GM10266 (cell line): ENCODE measurements at regions not wholly inside any gene's neighbourhood (a gene's known extent, or its start where the extent isn't known, plus 50 kb on each side); places are given as distances from the start of the nearest gene placed in this dataset.

Source experiments
- DNase-seq: peaks from one replicate; pipeline ENCODE4 v3.0.0; 2012; ENCODE audit errors: extremely low spot score
- TF ChIP-seq, protein P1 (sequence below): IDR thresholded peaks from 2 replicates; pipeline ENCODE4 v1.5.1; 2012; ENCODE audit warnings: mild to moderate bottlenecking, low read depth; ENCODE audit not compliant: control insufficient read depth, insufficient read depth; ENCODE audit errors: missing control alignments

DNA sequence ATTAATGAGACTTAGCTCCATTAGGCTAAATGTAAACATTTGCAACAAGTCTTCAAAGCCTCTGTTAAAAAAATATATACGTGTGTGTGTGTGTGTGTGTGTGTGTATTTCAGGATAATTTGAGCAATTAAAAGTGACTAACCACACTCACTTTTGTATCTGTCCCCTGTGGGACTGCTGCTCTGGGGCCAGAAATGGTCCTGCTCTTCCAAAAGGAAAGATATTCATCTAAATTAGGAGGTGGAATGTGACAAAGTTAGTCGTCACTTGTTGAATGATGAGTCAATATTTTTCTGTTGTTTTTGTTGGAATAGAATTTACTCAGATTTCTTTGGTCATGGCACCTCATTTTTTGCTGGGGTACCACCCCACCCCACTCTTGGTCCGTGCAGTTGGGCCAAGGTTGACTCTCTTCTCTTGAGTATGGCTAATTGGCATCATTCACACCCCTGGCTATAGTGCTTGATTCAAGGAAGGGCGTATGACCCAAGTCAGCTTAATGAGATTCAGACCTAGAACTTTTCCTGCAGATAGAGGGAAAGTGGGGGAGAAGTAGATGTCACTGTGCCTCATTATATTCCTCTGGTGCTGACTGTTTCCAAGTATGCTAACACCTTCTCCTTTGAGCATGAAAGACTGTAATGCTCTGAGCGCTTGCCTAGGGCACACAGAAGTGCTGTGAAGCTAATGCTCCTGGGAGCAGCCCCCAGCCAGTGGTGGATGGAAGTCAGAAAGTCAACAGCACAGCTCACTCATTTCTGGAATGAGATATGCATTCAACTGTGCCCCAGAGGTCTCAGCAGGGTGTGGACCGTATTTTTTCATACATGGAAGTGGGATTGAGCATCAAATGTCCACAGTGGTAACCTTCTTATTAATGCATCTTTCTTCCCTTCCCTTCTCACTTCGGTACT, 577.0 kb upstream of the TBX3 start:
- TF ChIP-seq, protein P1, sequence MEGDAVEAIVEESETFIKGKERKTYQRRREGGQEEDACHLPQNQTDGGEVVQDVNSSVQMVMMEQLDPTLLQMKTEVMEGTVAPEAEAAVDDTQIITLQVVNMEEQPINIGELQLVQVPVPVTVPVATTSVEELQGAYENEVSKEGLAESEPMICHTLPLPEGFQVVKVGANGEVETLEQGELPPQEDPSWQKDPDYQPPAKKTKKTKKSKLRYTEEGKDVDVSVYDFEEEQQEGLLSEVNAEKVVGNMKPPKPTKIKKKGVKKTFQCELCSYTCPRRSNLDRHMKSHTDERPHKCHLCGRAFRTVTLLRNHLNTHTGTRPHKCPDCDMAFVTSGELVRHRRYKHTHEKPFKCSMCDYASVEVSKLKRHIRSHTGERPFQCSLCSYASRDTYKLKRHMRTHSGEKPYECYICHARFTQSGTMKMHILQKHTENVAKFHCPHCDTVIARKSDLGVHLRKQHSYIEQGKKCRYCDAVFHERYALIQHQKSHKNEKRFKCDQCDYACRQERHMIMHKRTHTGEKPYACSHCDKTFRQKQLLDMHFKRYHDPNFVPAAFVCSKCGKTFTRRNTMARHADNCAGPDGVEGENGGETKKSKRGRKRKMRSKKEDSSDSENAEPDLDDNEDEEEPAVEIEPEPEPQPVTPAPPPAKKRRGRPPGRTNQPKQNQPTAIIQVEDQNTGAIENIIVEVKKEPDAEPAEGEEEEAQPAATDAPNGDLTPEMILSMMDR = no peak
- DNase-seq = no peak

DNA sequence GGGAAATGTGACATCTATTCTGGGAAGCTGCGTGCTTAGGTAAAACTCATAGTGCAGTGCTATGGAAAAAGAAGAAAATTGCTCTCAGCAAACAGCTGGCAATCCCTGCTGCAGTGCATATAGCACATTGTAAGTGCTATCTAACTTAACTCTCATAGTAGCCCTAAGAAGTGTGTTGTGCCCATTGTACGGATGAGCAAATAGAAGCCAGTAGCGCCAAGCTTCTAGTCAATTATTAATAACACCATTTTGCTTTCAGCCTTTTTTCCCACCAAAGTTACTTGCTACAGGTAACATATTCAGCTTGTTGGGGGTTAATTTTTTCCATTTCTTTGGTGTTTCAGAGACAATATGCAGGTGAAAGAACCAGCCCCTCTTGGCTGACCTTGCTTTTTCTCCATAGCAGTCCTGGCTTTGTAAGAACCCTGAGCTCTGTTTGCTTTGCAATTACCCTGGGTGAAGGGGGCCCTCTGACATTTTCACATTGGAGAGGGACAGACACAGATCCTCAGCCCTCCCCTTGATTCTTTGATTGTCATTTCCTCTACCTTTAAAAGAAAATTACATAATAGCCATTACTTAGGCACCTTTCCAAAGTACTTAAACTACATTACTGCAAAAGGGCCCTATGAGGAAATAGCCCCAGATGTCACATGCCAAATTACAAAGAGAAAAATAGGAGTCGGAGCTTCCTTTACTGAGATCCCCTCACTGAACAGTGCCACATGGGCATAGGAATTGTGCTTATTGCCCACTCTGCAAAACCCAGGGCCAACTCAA, 576.2 kb upstream of the TBX3 start:
- TF ChIP-seq, protein P1 = no peak
- no peak for DNase-seq

DNA sequence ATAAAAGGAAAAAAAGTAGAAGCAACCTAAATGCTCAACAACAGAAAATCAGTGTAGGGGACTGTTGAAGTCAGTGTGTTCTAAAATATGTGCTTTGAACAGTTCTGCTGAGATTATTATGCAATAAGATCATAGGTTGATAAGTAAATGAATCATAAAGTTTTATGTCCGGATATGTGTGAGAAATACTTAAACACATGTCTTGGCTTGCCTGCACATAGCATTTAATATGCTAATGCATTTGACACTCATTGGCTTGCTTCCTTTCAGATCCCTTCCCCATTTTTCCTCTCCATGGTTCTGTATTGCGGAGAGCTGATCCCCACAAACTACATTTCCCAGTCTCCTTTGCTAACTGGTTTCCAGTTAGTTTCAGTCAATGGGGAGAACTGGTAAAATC, 573.8 kb upstream of the TBX3 start:
- DNase-seq = no peak
- TF ChIP-seq, protein P1 = no peak

DNA sequence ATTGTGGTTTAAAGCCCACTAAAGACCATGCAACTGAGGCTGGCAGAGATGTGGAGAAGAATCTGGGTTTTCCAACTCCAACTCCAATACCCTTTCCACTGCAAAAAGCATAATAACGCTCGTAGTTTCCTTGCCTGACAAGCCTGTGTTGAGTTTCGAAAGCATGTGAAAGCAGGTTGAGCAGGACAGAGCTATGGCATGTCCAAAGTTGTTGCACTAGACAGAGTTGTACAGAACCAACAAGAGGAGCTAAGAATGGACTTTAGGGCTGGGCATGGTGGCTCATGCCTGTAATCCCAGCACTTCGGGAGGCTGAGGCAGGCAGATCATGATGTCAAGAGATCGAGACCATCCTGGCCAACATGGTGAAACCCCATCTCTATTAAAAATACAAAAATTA, 572.0 kb upstream of the TBX3 start:
- no peak for DNase-seq
- TF ChIP-seq, protein P1 = no peak

DNA sequence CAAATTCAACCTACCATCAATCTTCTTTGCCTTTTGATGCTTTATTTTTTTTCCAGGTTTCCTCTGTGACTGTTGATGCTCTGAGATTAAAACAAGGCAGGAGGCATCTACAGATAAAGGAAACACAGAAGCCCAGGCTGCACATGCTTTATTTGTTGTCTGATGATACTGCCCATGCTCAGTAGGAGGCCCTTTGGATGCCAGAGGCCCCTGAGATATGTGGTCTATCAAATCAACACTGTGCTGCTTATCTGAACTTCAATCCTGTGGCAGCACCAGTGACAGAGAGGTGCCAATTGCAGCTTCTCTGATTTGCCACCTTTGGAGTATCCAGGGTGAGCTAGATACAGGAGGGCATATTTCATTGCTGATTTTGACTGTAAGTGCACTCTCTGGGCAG, 571.3 kb upstream of the TBX3 start:
- TF ChIP-seq, protein P1 = no peak
- DNase-seq = no peak

DNA sequence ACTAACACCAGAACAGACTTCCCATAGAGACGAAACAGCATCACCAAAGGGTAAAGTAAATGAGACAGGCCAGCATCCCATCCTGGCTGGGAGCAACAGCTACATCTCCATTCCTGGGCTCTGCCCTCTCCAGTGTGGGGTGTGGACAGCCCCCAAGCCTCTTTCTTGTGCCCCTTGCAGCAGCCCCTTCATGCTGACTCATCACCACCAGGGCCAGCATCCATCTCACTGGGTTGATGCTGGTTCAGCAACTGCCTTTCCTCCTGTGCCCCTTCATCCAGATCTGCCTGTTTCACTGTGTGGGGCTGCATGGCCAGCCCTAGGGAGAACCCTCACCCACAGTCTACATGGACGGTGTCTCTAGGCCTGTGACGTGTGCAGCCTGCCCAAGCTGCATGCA, 569.1 kb upstream of the TBX3 start:
- no peak for DNase-seq
- TF ChIP-seq, protein P1 = no peak

DNA sequence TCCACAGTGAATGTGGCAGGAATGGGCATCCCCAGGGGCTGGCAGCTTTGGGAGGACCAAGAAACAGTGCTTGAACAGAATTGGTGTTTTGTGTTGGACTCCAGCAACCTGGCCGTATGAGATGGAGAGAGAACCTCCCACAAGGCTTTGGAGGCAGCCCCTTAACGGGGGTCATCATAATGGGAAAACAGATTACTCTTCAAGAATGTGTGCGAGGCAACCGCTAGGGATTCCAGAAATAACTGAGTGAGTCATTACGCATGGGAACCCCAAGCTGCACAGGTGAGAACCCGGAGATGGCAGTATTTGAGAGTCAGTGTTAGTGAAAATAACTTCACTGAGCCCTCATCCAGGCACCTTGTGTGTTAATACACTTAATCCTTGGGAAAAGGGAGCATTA, 567.8 kb upstream of the TBX3 start:
- TF ChIP-seq, protein P1 = no peak
- no peak for DNase-seq
